ENCODE measurements at regions not wholly inside any gene's neighbourhood (a gene's known extent, or its start where the extent isn't known, plus 50 kb on each side); places are given as distances from the start of the nearest gene placed in this dataset.

GRCh38 chr2:138879931-138880330 lies 99.7 kb upstream of the NXPH2 start:
- TF ChIP-seq CTCF (IDR thresholded peaks at IDR 0.05) (no peak), POLR2AphosphoS5 (IDR thresholded peaks at IDR 0.05; ENCODE audit: low read depth, low read length) (no peak), TCF7L2 (IDR thresholded peaks at IDR 0.05; ENCODE audit: low read depth, low read length) (no peak), REST (IDR thresholded peaks at IDR 0.05; ENCODE audit: insufficient read depth in 1 of 2, low read depth in 2 of 2, low read length in 1 of 2) (no peak)
